Uterus (tissue), 2 donors: ENCODE measurements at regions not wholly inside any gene's neighbourhood (a gene's known extent, or its start where the extent isn't known, plus 50 kb on each side); places are given as distances from the start of the nearest gene placed in this dataset.

Experiments
- CTCF ChIP-seq, 4 experiments: fragments of 200-600 bp in 2 of 4; fragments of 450-650 bp in 2 of 4; sonication (generic) in 2 of 4; IDR thresholded peaks; one replicate each; pipeline ENCODE4 v1.5.1; 2016 to 2019; ENCODE audit warnings: antibody characterized with exemption in 4 of 4, mild to moderate bottlenecking in 2 of 4, moderate library complexity in 1 of 4
- POLR2A ChIP-seq, 2 donors: fragments of 450-650 bp; IDR thresholded peaks; one replicate each; pipeline ENCODE4 v1.6.1; 2016; ENCODE audit warnings: antibody characterized with exemption in 2 of 2, mild to moderate bottlenecking in 1 of 2, moderate library complexity in 1 of 2

GRCh38 chr20:47427746-47428145 lies 71.2 kb upstream of the ZMYND8 start:
- TF ChIP-seq POLR2A (IDR thresholded peaks at IDR 0.05): no peak
- no peak for TF ChIP-seq CTCF (IDR thresholded peaks at IDR 0.05)
